ENCODE measurements at regions not wholly inside any gene's neighbourhood (a gene's known extent, or its start where the extent isn't known, plus 50 kb on each side); places are given as distances from the start of the nearest gene placed in this dataset.

GRCh38 chr12:114986178-114986714 is 302.3 kb upstream of the TBX3 start:
- no peak overlapping the region for H3K4me3 ChIP-seq (ENCODE audit: extremely low read depth in 1 of 4, insufficient read depth in 2 of 4, low read depth in 3 of 4, low read length in 4 of 4)
- no peak overlapping the region for H2BK15ac ChIP-seq (ENCODE audit: low read length)
- no peaks in the 10 kb centered on the region for H3K27me3 ChIP-seq (replicated peaks in 1 of 4; ENCODE audit: control insufficient read depth in 3 of 4, extremely low read depth in 1 of 4, insufficient read depth in 3 of 4, low read length in 3 of 4)
- no peak overlapping the region for H2BK12ac ChIP-seq (ENCODE audit: low read depth, low read length)
- CTCF ChIA-PET (ENCODE audit: partially characterized antibody): no interaction called here
- H3K56ac ChIP-seq (replicated peaks; ENCODE audit: insufficient read length, low read depth, low read length): no peak overlapping the region
- no peak overlapping the region for H2BK120ac ChIP-seq (replicated peaks; ENCODE audit: low read depth, low read length)
- peaks cover 2% of the 10 kb centered on the region; the same call in 1 of the 2 replicates for H3K23me2 ChIP-seq (ENCODE audit: low read depth, low read length)
- H3K9me3 ChIP-seq (ENCODE audit: insufficient read depth in 2 of 2, low read depth in 1 of 2, low read length in 1 of 2): no peaks in the 10 kb centered on the region
- no peak for DNase-seq (ENCODE audit: low read depth in 1 of 2, low spot score in 2 of 2)
- H3K27ac ChIP-seq (ENCODE audit: low read depth, low read length): no peak overlapping the region
- no peak overlapping the region for H4K5ac ChIP-seq (ENCODE audit: insufficient read length, low read depth, low read length)
- no peaks in the 10 kb centered on the region for H4K20me1 ChIP-seq (replicated peaks in 1 of 2; ENCODE audit: control insufficient read depth in 1 of 2, insufficient read depth in 2 of 2, low read length in 2 of 2)
- H2BK5ac ChIP-seq (ENCODE audit: low read depth, low read length): no peak overlapping the region
- no peak overlapping the region for H2AK5ac ChIP-seq (ENCODE audit: low read depth, low read length)
- H3K4ac ChIP-seq (replicated peaks; ENCODE audit: insufficient read length, low read depth, low read length): no peak overlapping the region
- H2AFZ ChIP-seq (ENCODE audit: low read length): no peak overlapping the region
- POLR2A ChIA-PET (ENCODE audit: partially characterized antibody): no interaction called here
- no peaks in the 10 kb centered on the region for H3K36me3 ChIP-seq (ENCODE audit: control insufficient read depth in 2 of 4, insufficient read depth in 4 of 4, low read length in 3 of 4)
- H3K79me2 ChIP-seq (ENCODE audit: control insufficient read depth in 1 of 2, insufficient read depth in 2 of 2, low read length in 2 of 2): no peaks in the 10 kb centered on the region
- H3K18ac ChIP-seq (ENCODE audit: extremely low read depth, low read length): no peak overlapping the region
- no peak overlapping the region for H3K14ac ChIP-seq (ENCODE audit: insufficient read length)
- no peak for FAIRE-seq
- no peak overlapping the region for H2BK20ac ChIP-seq (ENCODE audit: low read length)
- H3K4me2 ChIP-seq (ENCODE audit: insufficient read depth in 1 of 2, low read depth in 2 of 2, low read length in 2 of 2): no peak overlapping the region
- no peaks in the 10 kb centered on the region for H3K79me1 ChIP-seq (ENCODE audit: low read depth, low read length)
- no peak overlapping the region for H3K23ac ChIP-seq (ENCODE audit: insufficient read length)
- H3K4me1 ChIP-seq (replicated peaks in 1 of 4; ENCODE audit: control insufficient read depth in 3 of 4, insufficient read depth in 4 of 4, low read length in 3 of 4): no peaks in the 10 kb centered on the region; a peak in 1 of 7 replicates
- H4K91ac ChIP-seq (replicated peaks; ENCODE audit: insufficient read length, low read length): no peak overlapping the region
- H4K8ac ChIP-seq (ENCODE audit: extremely low read depth, insufficient read depth, low read length): no peak overlapping the region
- H3K9ac ChIP-seq (replicated peaks in 1 of 4; ENCODE audit: extremely low read depth in 1 of 4, low read depth in 3 of 4, low read length in 3 of 4): no peak overlapping the region
- TF ChIP-seq TEAD4 (IDR thresholded peaks at IDR 0.05; ENCODE audit: low read depth, low read length) (no peak), CTBP2 (IDR thresholded peaks at IDR 0.05; ENCODE audit: borderline replicate concordance, insufficient read depth, insufficient read length, low read length) (no peak), NRF1 (IDR thresholded peaks at IDR 0.05; ENCODE audit: low read depth, low read length) (no peak), KDM1A (IDR thresholded peaks at IDR 0.05; ENCODE audit: borderline replicate concordance, low read length) (no peak), KDM5A (IDR thresholded peaks at IDR 0.05; ENCODE audit: low read length) (no peak), SRF (IDR thresholded peaks at IDR 0.05; ENCODE audit: low read depth, low read length) (no peak), JUND (IDR thresholded peaks at IDR 0.05; ENCODE audit: low read length) (no peak), SP4 (IDR thresholded peaks at IDR 0.05; ENCODE audit: low read length) (no peak), ASH2L (IDR thresholded peaks at IDR 0.05; ENCODE audit: low read length) (no peak), HDAC6 (IDR thresholded peaks at IDR 0.05; ENCODE audit: low read depth, low read length) (no peak), TAF1 (IDR thresholded peaks at IDR 0.05; ENCODE audit: low read depth, low read length) (no peak), EGR1 (IDR thresholded peaks at IDR 0.05; ENCODE audit: borderline replicate concordance, low read depth, low read length) (no peak), FOSL1 (IDR thresholded peaks at IDR 0.05; ENCODE audit: insufficient read depth, low read depth, low read length) (no peak), CHD2 (IDR thresholded peaks at IDR 0.05; ENCODE audit: low read length) (no peak), POLR2AphosphoS5 (IDR thresholded peaks at IDR 0.05; ENCODE audit: low read depth, low read length) (no peak), CEBPB (IDR thresholded peaks at IDR 0.05; ENCODE audit: low read depth, low read length) (no peak), BACH1 (IDR thresholded peaks at IDR 0.05; ENCODE audit: low read length) (no peak), ATF3 (IDR thresholded peaks at IDR 0.05; ENCODE audit: insufficient read depth, low read depth, low read length) (no peak)

Measured in H1 (cell line).